WERI-Rb-1 (cell line): ENCODE measurements at regions not wholly inside any gene's neighbourhood (a gene's known extent, or its start where the extent isn't known, plus 50 kb on each side); places are given as distances from the start of the nearest gene placed in this dataset.

Source experiments
- DNase-seq: peaks from one replicate; pipeline ENCODE4 v3.0.0-alpha.2; 2020
- H3K27ac ChIP-seq: fragments of 250-450 bp; sonication (Bioruptor Pico); 2 replicates; pipeline ENCODE4 v1.5.1; 2020; ENCODE audit warnings: mild to moderate bottlenecking, moderate library complexity
- H3K27me3 ChIP-seq: fragments of 250-450 bp; sonication (Bioruptor Pico); 2 replicates; pipeline ENCODE4 v1.5.1; 2021; ENCODE audit warnings: mild to moderate bottlenecking, low read depth, moderate library complexity; ENCODE audit not compliant: insufficient read depth, severe bottlenecking
- H3K36me3 ChIP-seq: fragments of 250-450 bp; sonication (Bioruptor Pico); 2 replicates; pipeline ENCODE4 v1.5.1; 2020; ENCODE audit warnings: mild to moderate bottlenecking, moderate library complexity
- H3K4me3 ChIP-seq: 2 replicates; pipeline ENCODE4 v1.5.1; 2011; ENCODE audit warnings: low read depth, mild to moderate bottlenecking, control low read depth, low read length
- H3K9me3 ChIP-seq: fragments of 250-450 bp; sonication (Bioruptor Pico); 2 replicates; pipeline ENCODE4 v1.5.1; 2021; ENCODE audit warnings: mild to moderate bottlenecking, moderate library complexity; ENCODE audit not compliant: severe bottlenecking
- TF ChIP-seq, protein P1 (sequence below): IDR thresholded peaks from 2 replicates; pipeline ENCODE4 v1.5.1; 2011; ENCODE audit warnings: low read depth, mild to moderate bottlenecking, control low read depth, inconsistent platforms, low read length

DNA sequence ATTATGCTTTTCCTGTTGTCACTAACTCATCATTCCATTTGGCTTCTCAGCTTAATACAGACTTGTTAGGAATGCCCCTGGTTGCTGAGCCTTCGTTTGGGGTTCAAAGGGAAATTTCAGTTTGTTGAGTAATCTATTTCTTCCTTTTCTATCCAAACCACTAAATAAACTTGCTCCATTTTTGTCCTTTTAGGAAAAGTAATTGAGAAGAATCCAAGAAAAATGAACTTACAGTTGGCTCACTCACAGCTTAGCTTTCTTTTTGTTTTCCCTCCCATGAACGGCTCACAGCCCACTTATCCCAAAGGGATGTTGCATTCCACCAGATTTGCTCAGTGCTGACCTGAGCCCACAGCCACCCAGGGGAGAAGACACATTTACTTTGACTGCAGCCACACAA is 73.9 kb downstream of the SOX11 start:
- no peaks in the 10 kb centered on the region for H3K27me3 ChIP-seq
- no peaks in the 10 kb centered on the region for H3K9me3 ChIP-seq
- H3K36me3 ChIP-seq: no peaks in the 10 kb centered on the region
- DNase-seq: no peak
- no peak overlapping the region for H3K4me3 ChIP-seq
- TF ChIP-seq, protein P1, sequence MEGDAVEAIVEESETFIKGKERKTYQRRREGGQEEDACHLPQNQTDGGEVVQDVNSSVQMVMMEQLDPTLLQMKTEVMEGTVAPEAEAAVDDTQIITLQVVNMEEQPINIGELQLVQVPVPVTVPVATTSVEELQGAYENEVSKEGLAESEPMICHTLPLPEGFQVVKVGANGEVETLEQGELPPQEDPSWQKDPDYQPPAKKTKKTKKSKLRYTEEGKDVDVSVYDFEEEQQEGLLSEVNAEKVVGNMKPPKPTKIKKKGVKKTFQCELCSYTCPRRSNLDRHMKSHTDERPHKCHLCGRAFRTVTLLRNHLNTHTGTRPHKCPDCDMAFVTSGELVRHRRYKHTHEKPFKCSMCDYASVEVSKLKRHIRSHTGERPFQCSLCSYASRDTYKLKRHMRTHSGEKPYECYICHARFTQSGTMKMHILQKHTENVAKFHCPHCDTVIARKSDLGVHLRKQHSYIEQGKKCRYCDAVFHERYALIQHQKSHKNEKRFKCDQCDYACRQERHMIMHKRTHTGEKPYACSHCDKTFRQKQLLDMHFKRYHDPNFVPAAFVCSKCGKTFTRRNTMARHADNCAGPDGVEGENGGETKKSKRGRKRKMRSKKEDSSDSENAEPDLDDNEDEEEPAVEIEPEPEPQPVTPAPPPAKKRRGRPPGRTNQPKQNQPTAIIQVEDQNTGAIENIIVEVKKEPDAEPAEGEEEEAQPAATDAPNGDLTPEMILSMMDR: no peak
- no peak overlapping the region for H3K27ac ChIP-seq

DNA sequence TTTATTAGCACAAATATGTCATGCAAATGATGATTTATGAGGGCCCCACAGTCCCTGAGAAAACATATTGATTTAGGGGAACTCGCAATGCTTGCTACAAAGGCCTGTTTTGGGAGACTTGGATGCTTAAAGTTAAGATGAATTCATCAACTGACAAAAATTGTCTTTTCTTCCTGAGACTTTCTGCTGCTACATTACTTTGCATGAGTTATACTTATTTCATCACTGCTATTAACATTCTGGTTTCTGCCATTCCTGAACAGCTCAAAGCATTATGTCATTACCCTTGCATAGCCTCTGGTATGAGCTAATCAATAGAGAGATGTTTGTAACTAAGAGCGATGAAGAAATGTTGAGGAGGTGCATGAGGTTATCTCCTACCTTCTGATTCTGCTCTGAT is 74.4 kb downstream of the SOX11 start:
- Histone ChIP-seq H3K27me3 (no peaks in the 10 kb centered on the region), H3K9me3 (no peaks in the 10 kb centered on the region), H3K4me3 (no peak overlapping the region), H3K27ac (no peak overlapping the region), H3K36me3 (no peaks in the 10 kb centered on the region)
- TF ChIP-seq, protein P1: no peak
- no peak for DNase-seq

DNA sequence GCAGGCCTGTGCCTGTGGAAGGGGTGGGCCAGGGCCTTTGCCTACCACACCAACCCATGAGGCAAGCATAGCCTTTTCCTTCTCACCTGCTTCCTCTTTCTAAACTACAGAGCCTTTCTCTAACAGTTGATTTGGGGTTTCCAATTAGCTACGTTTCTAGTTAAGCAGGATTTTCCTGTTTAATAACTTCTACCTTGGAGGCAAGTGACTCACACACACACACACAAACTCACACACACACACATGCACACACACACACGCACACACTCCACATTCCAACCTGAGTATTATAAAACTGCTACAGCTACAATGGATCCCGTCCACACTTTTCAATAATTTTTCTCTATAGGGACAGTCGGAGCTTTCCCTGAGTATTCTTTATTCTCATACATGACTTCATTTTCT is 84.9 kb downstream of the SOX11 start:
- H3K27ac ChIP-seq: no peak overlapping the region
- H3K9me3 ChIP-seq: no peaks in the 10 kb centered on the region
- TF ChIP-seq, protein P1: no peak
- H3K36me3 ChIP-seq: no peaks in the 10 kb centered on the region
- no peak overlapping the region for H3K4me3 ChIP-seq
- DNase-seq: no peak
- H3K27me3 ChIP-seq: no peaks in the 10 kb centered on the region

DNA sequence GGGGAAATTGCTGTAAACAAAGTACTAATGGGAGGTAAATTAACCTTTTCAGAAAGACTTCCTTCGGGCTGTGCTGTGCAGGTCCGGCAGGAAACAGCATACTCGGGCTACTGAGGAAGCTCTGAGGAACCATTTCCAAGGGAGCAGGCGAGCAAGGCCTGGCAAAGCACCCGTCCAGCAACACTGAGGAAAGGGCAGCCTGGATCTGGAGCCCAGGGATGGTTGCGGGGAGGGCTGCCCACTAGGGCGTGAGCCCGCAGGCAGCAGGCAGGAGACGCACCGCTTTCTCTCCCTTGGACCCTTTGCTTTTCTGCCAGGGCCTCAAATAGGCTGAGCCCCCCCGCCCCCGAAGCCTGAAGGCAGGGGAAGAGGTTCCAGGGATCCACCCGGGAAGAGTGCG is 89.5 kb downstream of the SOX11 start:
- H3K27ac ChIP-seq: no peak overlapping the region
- TF ChIP-seq, protein P1: no peak
- DNase-seq: no peak
- no peaks in the 10 kb centered on the region for H3K36me3 ChIP-seq
- no peaks in the 10 kb centered on the region for H3K27me3 ChIP-seq
- H3K9me3 ChIP-seq: peaks cover 3% of the 10 kb centered on the region
- H3K4me3 ChIP-seq: no peak overlapping the region

DNA sequence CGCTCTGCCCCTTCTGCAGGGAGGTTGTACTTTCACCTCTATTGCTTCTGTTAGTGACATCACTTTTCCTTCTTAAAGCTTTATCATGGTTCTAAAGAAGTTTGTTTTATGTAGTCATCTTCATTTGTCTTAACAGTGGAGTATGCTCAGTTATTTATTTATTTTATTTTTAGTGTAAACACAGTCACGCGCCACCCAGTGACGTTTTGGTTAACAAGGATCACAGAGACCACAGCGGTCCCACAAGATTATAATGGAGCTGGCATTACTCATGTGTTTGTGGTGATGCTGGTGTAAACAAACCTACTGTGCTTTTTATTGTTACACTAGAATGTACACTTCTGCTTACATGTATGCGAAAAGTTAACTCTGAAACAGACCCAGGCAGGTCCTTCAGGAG is 89.9 kb downstream of the SOX11 start:
- TF ChIP-seq, protein P1: no peak
- Histone ChIP-seq H3K27ac (no peak overlapping the region), H3K36me3 (no peaks in the 10 kb centered on the region), H3K4me3 (no peak overlapping the region), H3K9me3 (peaks cover 3% of the 10 kb centered on the region), H3K27me3 (no peaks in the 10 kb centered on the region)
- no peak for DNase-seq

DNA sequence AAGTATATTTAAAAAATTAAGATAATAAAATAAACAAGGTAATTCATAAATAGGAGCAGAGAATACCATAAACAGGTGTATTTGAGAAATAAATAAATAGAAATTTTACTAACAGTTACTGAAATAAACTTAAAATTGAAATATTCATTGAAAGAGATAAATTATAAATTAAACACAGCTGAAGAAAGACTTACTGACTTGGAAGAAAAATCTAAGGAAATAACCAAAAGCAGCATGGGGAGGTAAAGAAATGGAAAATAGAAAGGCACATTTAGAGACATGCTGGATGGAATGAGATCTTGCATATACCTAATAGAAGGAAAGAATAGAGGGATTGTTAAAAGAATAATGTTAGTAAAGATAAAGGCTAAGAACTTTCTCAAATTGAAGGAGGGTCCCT is 96.3 kb downstream of the SOX11 start:
- no peak for DNase-seq
- Histone ChIP-seq H3K9me3 (peaks cover 12% of the 10 kb centered on the region), H3K36me3 (no peaks in the 10 kb centered on the region), H3K27ac (no peak overlapping the region), H3K4me3 (no peak overlapping the region), H3K27me3 (no peaks in the 10 kb centered on the region)
- TF ChIP-seq, protein P1: no peak
